LNCaP clone FGC (cell line): ENCODE measurements at regions not wholly inside any gene's neighbourhood (a gene's known extent, or its start where the extent isn't known, plus 50 kb on each side); places are given as distances from the start of the nearest gene placed in this dataset.
"Not testable (repeated sequence)": the region's sequence is repeated elsewhere in the genome, so short reads cannot be mapped to it uniquely, and the experiment has no call there.

Source experiments
- DNase-seq: peaks from one replicate; pipeline ENCODE4 v3.0.0-alpha.2; 2011; ENCODE audit warnings: low read depth
- H3K4me3 ChIP-seq: 2 replicates; pipeline ENCODE4 v1.5.1; 2011; ENCODE audit warnings: mild to moderate bottlenecking, low read depth, low read length, control low read depth
- TF ChIP-seq, protein P1 (sequence below): IDR thresholded peaks from 2 replicates; pipeline ENCODE4 v1.5.1; 2012; ENCODE audit warnings: mild to moderate bottlenecking; ENCODE audit not compliant: control insufficient read depth, insufficient read depth; ENCODE audit errors: extremely low read depth

DNA sequence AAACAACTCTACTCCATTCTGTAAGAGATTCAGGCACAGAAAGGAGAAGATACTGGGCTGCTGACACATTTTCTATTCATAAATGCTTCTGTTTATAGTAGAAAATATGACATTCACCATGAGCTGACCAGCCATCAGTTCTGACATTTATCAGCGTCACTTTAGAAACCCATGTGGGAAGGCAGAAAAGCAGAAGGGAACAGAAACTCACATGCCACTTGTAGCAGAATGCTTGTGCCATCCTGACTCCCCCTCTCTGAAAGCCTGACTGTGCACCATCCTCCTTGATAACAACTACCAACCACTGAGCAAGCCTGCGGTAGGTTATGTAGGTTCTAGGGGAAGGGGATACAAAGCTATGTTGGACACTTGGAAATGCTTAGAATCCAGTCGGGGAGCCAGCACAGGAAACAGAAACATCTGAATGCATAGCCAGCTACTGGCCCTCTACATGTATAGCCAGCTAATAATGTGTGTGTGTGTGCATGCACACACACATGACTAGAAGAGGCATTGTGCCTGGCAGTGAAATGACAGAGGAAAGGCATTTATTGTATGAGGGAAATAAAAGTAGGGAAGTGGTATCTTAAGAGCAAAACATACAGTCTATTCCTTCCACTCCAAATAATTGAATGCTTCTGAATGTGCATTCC is 104.3 kb downstream of the SPDYE17 start:
- H3K4me3 ChIP-seq, DNase-seq: not testable (repeated sequence)

DNA sequence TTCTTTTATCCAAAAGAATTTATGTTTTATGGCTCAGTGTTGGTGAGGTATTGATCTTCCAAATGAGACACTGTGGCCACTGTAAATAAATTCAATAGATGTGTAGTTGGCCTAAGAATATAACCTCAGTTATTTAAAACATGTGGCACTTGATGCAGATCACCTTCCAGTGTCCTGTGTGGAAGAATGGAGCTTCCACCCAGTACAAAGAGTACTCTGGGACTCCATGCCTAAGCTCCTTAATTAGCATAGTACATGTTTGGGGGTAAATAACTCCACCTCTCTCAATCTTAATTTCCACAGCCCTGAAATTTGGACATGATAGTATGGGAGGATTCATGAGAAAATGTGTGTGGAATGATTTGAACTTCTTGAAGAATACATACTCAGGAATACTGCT is 105.7 kb downstream of the SPDYE17 start:
- H3K4me3 ChIP-seq, DNase-seq: not testable (repeated sequence)

DNA sequence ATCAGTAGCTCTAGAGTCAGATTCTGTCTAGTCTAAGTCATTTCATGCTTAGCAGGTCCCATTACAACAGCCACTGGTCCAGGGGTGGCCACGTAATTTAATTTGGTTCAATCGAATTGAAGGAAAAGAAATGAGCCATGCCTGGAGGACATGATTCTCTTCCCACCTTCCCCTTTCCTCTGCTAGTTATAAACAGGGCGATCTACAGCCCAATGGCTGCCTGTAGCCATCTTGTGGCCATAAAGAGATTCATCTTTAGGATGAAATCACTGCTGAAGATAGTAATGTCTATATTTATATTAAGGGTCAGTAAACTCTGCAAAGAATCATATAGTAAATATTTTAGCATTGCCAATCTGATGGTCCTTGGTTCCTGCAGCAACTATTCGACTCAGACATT is 107.4 kb downstream of the SPDYE17 start:
- H3K4me3 ChIP-seq, DNase-seq: not testable (repeated sequence)
- TF ChIP-seq, protein P1, sequence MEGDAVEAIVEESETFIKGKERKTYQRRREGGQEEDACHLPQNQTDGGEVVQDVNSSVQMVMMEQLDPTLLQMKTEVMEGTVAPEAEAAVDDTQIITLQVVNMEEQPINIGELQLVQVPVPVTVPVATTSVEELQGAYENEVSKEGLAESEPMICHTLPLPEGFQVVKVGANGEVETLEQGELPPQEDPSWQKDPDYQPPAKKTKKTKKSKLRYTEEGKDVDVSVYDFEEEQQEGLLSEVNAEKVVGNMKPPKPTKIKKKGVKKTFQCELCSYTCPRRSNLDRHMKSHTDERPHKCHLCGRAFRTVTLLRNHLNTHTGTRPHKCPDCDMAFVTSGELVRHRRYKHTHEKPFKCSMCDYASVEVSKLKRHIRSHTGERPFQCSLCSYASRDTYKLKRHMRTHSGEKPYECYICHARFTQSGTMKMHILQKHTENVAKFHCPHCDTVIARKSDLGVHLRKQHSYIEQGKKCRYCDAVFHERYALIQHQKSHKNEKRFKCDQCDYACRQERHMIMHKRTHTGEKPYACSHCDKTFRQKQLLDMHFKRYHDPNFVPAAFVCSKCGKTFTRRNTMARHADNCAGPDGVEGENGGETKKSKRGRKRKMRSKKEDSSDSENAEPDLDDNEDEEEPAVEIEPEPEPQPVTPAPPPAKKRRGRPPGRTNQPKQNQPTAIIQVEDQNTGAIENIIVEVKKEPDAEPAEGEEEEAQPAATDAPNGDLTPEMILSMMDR = peak; percentile 57

DNA sequence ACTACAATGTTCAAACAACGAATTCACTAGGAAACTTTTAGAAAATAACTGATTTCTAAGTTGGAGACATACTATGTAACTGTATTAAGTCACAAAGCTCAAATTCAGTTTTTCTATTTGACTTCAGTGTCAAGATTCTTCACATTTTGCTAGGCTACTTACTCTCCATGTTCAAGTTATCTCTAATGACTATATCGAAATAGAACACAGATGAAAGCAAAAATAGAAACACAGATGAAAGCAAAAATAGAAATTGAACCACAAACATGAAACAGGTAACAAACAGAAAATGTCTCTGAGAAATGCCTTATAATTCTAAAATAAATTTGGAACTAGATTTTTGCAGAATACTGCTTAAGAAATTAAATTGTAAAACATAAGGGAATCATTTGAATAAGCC is 113.5 kb downstream of the SPDYE17 start:
- DNase-seq, H3K4me3 ChIP-seq: not testable (repeated sequence)

DNA sequence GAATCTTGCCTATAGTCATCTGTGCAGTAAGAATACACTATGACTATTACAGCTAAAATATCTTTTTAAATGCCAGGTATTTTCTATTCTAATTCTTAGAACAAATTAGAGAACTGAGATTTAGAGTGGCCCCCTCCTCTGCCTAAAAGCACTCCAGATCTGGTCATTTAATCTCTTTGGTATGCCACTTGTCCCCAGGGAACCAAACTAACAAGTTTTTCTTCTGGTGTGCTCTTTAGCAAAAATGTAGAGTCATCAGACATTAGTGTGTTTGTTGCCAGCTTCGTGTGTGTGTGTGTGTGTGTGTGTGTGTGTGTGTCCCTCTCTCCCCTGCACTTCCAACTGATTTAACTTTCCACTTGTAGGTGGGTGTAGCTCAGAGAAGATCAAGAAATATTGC is 117.8 kb downstream of the SPDYE17 start:
- not testable (repeated sequence) for H3K4me3 ChIP-seq, DNase-seq

DNA sequence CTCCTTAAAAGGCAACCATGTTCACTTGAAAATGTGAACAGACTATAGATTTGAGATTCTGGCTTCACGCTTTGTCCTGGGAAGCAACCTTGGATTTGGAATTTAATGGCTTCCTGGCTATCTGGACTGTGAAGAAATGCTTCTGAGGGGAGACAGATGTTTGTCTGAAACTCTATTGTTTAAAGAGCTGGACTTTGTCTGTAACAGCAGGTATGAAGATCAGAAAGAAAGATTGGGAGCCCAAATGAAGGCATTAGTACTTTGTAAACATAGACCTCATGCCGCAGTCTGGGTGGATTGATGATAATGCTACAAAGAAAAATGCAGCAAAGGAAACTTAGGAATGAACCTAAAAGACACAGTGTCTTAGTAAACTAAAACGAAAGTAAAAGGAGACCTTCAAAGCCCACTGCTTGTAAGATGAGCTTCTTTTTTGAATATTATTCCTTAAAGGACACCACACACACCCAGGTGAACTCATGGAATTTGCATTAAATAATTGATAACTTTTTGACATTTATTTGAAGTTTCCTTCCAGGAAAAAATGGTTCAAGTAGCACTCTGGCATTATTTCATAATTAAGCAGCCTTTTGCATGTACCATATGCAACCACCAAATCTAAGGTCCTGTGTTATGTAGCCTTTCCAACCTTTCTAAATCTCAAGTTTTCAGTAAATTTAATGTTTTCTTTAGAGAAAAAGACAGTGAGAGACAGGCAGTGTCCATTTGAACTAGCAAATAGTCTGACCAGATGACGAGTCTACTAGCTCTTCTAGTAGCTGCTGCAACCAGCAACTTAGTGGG is 119.9 kb downstream of the SPDYE17 start:
- H3K4me3 ChIP-seq, DNase-seq: not testable (repeated sequence)

DNA sequence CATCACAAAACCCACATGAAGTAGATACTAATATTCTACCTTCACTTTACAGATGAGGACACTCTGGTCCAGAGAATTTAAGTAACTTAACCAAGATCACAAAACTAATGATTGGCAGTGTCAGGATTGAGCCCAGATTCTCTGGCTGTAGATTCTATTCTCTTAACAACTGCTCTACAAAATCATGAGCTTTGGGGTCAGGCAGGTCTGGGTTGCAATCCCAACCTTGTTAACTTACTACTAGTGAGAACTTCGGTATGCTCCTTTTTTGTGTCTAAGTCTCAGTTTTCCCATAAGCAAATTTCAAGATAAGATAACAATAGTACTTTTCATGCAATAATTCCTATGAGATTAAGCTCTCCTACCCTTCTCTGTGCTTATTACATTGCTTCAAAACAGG is 127.5 kb downstream of the SPDYE17 start:
- H3K4me3 ChIP-seq, DNase-seq: not testable (repeated sequence)

DNA sequence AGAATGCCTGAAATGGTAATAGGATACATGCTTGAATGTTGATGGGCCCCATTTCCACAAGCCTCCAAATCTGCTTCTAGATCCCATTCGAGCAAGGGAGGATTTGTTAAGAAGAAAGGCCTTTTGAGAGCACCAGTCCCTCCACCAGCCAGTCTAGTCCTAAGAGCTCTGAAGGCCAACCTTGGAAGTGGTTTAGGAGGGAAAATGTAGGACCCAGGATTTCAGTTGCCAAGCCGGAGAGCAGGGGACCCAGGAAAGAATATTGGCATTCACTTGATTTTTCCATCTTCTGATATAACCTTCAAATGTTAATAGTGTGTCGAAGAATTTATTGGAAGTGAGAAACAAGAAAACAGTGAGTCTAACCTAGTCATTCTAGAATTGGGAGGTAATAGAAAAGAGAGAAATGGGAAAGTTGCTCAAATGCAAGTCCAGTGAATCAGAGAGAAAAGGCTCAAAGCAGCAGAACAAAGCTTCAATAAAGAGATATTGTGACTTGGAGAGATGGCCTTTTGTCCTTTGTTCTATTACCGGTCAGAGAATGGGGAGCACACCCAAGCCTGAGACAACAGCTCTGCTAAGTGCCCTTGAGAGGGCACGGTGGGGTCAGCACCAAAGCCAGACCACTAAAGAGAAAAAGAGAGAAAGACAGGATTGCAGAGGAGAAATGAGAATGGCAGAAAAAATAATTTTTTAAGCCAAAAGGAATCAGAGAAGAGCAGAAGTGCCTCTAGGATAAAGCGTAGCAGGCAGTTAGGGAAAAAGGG is 130.0 kb downstream of the SPDYE17 start:
- DNase-seq = not testable (repeated sequence)

DNA sequence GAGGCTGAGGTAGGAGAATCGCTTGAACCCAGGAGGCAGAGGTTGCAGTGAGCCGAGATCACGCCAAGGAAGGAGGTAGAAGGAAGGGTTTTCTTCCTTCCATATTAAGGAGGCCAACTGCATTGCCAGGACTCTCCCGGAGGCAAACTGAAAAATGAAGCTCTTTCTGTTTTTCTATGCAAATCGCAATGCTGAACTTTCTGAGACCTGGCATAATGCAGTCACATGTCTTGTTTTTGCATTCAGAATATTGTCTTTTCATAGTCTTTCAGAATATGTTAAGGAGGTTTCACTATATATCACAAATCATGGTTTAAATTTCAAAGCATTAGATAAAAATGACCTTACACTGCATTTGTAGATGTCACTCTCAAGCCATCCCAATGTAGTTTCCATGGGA is 133.4 kb downstream of the SPDYE17 start:
- not testable (repeated sequence) for DNase-seq

More for the DNA sequence above, 130.0 kb downstream of the SPDYE17 start:
- not testable (repeated sequence) for H3K4me3 ChIP-seq

DNA sequence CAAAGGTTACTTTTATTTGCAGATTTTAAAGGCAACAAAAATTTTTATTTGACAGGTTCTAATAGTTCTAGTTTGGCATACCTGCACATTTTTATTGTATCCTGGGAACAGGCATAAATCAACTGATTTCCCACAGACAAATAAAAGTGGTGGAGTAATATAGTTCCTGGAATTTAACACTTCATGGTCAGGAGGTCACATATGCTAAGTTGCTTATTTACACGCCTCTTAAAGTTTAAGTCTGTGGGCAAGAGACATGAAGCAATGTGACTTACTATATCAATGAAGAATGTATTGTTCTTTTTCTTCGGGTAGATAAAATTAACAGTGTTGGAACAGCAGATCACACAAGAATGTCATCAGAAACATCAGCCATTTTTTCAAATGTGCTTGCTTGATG is 135.2 kb downstream of the SPDYE17 start:
- H3K4me3 ChIP-seq = not testable (repeated sequence)
- DNase-seq = peak; percentile 36

More for the DNA sequence above, 133.4 kb downstream of the SPDYE17 start:
- not testable (repeated sequence) for H3K4me3 ChIP-seq

DNA sequence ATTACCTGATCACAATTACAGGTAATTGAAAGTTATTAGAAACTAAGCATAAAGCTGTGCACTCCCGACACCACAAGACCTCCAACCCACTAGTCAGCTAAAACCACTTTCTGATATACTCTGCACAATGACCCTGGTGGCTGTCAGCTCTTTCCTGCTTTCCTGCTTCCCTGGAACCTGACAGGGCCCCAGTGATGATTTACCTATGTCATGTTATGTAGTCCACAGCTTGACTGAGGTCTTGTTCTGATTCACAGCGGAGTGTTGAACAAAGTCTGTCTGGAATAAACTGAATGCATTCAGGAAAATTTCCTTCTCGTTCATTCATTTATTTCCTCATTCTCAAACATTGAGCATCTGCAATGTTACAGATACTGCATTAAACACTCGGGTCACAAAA is 136.5 kb downstream of the SPDYE17 start:
- DNase-seq, H3K4me3 ChIP-seq: not testable (repeated sequence)

DNA sequence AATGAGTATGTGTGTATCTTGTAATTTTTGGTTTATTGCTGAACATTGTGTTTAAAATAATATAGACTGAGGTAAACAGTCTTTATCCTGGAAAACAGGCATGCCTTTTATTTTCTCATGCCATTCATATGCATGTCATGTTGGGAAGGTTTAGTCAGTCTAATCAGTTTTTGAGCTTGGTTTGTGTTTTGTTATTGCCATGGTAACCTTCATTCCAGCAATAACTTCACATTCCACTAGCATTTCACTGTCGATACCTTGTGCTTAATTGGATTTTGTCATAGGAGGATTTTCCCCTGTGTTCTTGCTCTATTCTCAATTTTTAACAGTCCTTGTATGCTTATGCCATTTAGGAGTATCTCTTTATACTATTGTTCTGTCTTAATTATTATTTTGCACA is 140.4 kb downstream of the SPDYE17 start:
- not testable (repeated sequence) for H3K4me3 ChIP-seq, DNase-seq

DNA sequence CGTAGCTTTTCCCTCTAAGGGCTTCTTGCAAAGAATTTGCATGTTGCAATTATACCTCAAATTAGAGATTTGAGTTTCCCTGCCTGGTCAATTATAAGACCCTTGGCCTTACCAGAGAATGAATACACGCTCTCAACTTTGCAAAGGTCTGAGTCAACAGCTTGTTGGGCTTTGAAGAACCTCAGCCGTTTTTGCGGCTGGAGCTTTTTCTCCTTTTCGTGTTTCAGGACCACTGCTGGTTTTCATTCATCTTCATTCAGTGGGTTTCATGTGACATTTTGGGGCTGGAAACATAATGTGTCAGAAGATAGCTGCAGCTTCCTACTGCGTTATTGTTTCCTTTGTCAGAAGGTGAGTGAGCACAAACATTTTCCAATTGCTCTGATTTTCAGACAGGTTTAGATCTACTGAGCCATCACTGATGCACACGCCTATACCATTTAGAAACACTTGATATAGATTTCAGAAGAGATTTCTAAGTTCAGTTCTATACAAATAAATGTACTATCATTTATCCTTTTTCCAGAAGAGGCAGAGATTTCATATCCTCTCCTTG is 152.3 kb downstream of the SPDYE17 start:
- not testable (repeated sequence) for DNase-seq, H3K4me3 ChIP-seq

DNA sequence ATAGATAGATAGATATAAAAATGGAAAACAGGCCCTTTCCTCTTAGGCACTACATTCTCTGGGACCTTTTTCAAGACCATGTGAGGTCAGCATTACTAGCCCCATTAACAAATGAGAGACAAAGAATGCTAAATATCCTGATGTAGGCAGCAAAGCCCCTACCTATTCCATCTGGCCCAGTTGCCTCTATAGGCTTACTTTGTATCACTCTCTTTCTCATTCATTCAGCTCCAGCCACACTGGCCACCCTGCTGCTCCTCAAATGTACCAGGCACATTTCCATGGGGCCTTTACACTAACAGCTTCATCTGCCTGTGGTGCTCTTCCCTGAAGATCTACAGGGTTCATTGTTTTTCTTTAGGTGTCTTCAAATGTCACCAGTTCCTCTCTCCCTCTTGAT is 156.4 kb downstream of the SPDYE17 start:
- not testable (repeated sequence) for H3K4me3 ChIP-seq, DNase-seq

DNA sequence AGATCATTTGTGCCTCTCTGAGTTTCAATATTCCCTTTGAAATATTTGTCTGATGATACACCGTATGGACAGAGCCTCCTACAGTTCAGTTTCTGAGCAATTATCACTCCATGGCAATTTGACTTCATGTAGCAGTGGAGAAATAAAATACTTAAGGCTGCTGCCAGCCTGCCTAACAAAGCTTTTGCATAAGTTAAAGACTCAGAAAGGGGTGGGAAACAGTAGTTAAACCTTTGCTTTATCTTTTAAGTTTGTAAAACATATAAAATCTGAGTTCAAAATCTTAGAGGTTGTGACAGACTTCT is 161.7 kb downstream of the SPDYE17 start:
- not testable (repeated sequence) for H3K4me3 ChIP-seq

DNA sequence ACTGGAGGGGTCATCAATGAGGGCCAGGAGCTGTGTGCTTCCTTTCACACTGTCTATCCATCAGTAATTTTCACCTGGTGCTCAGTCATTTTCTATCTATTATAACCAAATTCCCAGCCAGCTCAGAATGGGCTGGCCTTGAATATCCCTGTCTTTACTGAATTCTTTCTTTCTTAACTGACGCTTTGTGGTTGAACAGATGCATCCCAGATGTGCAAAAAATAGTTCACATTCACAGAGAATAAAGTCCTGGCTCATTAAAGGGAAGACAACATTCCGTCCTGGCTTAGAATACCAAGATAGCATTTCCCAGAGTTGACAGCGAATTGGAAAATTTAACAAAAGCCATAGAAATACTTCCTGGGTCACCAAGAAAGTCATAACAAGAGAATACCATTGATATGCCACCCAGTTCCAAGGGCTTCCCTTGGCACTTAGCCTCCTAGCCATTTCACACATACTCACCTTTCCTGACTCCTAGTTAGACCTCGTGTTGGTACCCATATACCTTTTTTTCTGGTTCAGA is 164.7 kb downstream of the SPDYE17 start:
- DNase-seq, H3K4me3 ChIP-seq: not testable (repeated sequence)

More for the DNA sequence above, 161.7 kb downstream of the SPDYE17 start:
- DNase-seq = not testable (repeated sequence)

DNA sequence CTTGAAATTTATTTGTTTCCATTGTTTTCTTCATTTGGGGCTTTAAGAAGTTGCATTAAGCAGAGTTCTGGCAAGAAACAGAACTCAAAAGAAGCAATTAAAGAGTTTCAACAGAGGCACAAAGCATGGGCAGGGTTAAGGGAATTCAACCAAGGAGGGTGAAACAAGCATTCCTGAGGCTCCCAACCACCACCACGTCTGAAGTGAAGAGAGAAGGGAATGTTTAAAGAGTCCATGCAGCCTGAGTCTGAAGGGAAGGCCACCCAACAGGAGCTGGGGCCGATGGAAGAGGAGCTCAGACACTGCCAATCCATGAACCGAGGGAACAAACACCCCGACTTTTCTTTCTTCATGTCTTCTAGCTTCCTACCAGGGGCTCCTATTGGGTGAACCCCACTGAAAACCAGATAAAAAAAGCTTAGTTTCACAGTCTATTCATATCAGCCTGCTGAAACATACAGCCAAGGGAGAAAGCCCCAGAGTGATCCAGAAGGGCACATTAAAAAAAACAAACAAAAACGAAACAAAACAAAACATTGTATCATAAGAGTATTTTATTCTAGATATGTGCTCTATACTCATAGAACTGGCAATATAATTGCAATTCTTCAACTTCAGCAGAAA is 168.9 kb downstream of the SPDYE17 start:
- DNase-seq, H3K4me3 ChIP-seq: not testable (repeated sequence)
